Left hindlimb (tissue), 1 donor: ENCODE measurements at regions not wholly inside any gene's neighbourhood (a gene's known extent, or its start where the extent isn't known, plus 50 kb on each side); places are given as distances from the start of the nearest gene placed in this dataset.
"Not testable (repeated sequence)": the region's sequence is repeated elsewhere in the genome, so short reads cannot be mapped to it uniquely, and the experiment has no call there.

ENCODE experiments used
- DNase-seq: peaks from one replicate; pipeline ENCODE4 v3.0.0-alpha.2; 2018

- not testable (repeated sequence) for DNase-seq
These were observed 270.1 kb upstream of the MME start for GRCh38 chr3:154810017-154810416.

GRCh38 chr3:154801729-154802128 lies 278.4 kb upstream of the MME start:
- DNase-seq = no peak

- no peak for DNase-seq
These were observed 280.3 kb upstream of the MME start for GRCh38 chr3:154799800-154800199.

- DNase-seq = no peak
These were observed 284.5 kb upstream of the MME start for GRCh38 chr3:154795582-154795981.

- no peak for DNase-seq
These were observed 285.2 kb upstream of the MME start for GRCh38 chr3:154794814-154795445.

GRCh38 chr3:154794391-154794790 lies 285.7 kb upstream of the MME start:
- no peak for DNase-seq

- no peak for DNase-seq
These were observed 287.3 kb upstream of the MME start for GRCh38 chr3:154792828-154793227.

GRCh38 chr3:154791611-154792010 lies 288.5 kb upstream of the MME start:
- DNase-seq = no peak

GRCh38 chr3:154786724-154787123 lies 293.4 kb upstream of the MME start:
- DNase-seq = no peak

- DNase-seq = no peak
These were observed 296.6 kb upstream of the MME start for GRCh38 chr3:154783521-154783931.

- DNase-seq = no peak
These were observed 297.1 kb upstream of the MME start for GRCh38 chr3:154783061-154783460.

GRCh38 chr3:154782151-154782550 lies 298.0 kb upstream of the MME start:
- DNase-seq = no peak

GRCh38 chr3:154781595-154781994 lies 298.5 kb upstream of the MME start:
- no peak for DNase-seq

GRCh38 chr3:154780263-154780662 lies 299.9 kb upstream of the MME start:
- DNase-seq = no peak

GRCh38 chr3:154779571-154779970 lies 300.5 kb upstream of the MME start:
- DNase-seq = no peak

- no peak for DNase-seq
These were observed 302.1 kb upstream of the MME start for GRCh38 chr3:154778057-154778456.

GRCh38 chr3:154776549-154777225 lies 303.4 kb upstream of the MME start:
- DNase-seq = no peak

GRCh38 chr3:154775821-154776548 lies 304.1 kb upstream of the MME start:
- no peak for DNase-seq

GRCh38 chr3:154766765-154767503 lies 313.2 kb upstream of the MME start:
- DNase-seq = no peak

GRCh38 chr3:154764856-154765640 lies 315.1 kb upstream of the MME start:
- no peak for DNase-seq

- no peak for DNase-seq
These were observed 317.6 kb upstream of the MME start for GRCh38 chr3:154762486-154762885.

GRCh38 chr3:154759966-154760365 lies 320.2 kb upstream of the MME start:
- DNase-seq = no peak
